GM23338 (cell line): ENCODE measurements at regions not wholly inside any gene's neighbourhood (a gene's known extent, or its start where the extent isn't known, plus 50 kb on each side); places are given as distances from the start of the nearest gene placed in this dataset.

ENCODE experiments used
- ATAC-seq: fragments of 200-7000 bp; cut with Tn5 transposase; 3 replicates; pipeline ENCODE4 v1.9.1; 2020
- DNase-seq: peaks from one replicate; pipeline ENCODE4 v3.0.0-alpha.2; 2015; ENCODE audit warnings: low spot score
- H2AFZ ChIP-seq: fragments of 200-600 bp; sonication (generic); 2 replicates; pipeline ENCODE4 v1.8.0; 2016; ENCODE audit warnings: antibody characterized with exemption, mild to moderate bottlenecking, moderate library complexity
- H3F3A ChIP-seq: fragments of 200-600 bp; sonication (generic); replicated peaks from 2 replicates; pipeline ENCODE4 v1.8.0; 2017; ENCODE audit warnings: antibody characterized with exemption, mixed run types, low read depth
- H3K27ac ChIP-seq: fragments of 200-600 bp; sonication (generic); 2 replicates; pipeline ENCODE4 v1.6.1; 2016; ENCODE audit warnings: low read depth
- H3K27me3 ChIP-seq: fragments of 200-600 bp; sonication (generic); 2 replicates; pipeline ENCODE4 v1.8.0; 2016; ENCODE audit warnings: mild to moderate bottlenecking, mixed run types, moderate library complexity; ENCODE audit not compliant: insufficient read depth
- H3K36me3 ChIP-seq: fragments of 200-600 bp; sonication (generic); 2 replicates; pipeline ENCODE4 v1.8.0; 2016; ENCODE audit warnings: mild to moderate bottlenecking; ENCODE audit not compliant: insufficient read depth
- H3K4me1 ChIP-seq: fragments of 200-600 bp; sonication (generic); 2 replicates; pipeline ENCODE4 v1.8.0; 2016; ENCODE audit warnings: mild to moderate bottlenecking, moderate library complexity; ENCODE audit not compliant: insufficient read depth
- H3K4me2 ChIP-seq: fragments of 200-600 bp; sonication (generic); 2 replicates; pipeline ENCODE4 v1.7.1; 2017; ENCODE audit warnings: mixed run types
- H3K4me3 ChIP-seq: fragments of 200-600 bp; sonication (generic); 2 replicates; pipeline ENCODE4 v1.6.1; 2016; ENCODE audit warnings: mixed run types
- H3K79me2 ChIP-seq: fragments of 200-600 bp; sonication (generic); replicated peaks from 2 replicates; pipeline ENCODE4 v1.8.0; 2017; ENCODE audit warnings: mild to moderate bottlenecking; ENCODE audit not compliant: insufficient read depth
- H3K9me2 ChIP-seq: fragments of 200-600 bp; sonication (generic); 2 replicates; pipeline ENCODE4 v1.8.0; 2017; ENCODE audit not compliant: insufficient read depth
- H4K20me1 ChIP-seq: fragments of 200-600 bp; sonication (generic); replicated peaks from 2 replicates; pipeline ENCODE4 v1.8.0; 2017; ENCODE audit warnings: mild to moderate bottlenecking; ENCODE audit not compliant: insufficient read depth
- H3K27ac Mint-ChIP-seq: 2 replicates; pipeline ENCODE4 v1.8.0; 2020; ENCODE audit warnings: inconsistent platforms, mild to moderate bottlenecking, moderate library complexity, mixed read lengths
- H3K27me3 Mint-ChIP-seq: 3 replicates; pipeline ENCODE4 v1.8.0; 2022; ENCODE audit warnings: low read depth, mild to moderate bottlenecking, moderate library complexity, mixed read lengths, inconsistent platforms; ENCODE audit not compliant: insufficient read depth, poor library complexity
- H3K36me3 Mint-ChIP-seq: 3 replicates; pipeline ENCODE4 v1.8.0; 2021; ENCODE audit warnings: low read depth, mild to moderate bottlenecking, inconsistent platforms, moderate library complexity, mixed read lengths
- H3K4me1 Mint-ChIP-seq: 3 replicates; pipeline ENCODE4 v1.8.0; 2020; ENCODE audit warnings: mild to moderate bottlenecking, inconsistent platforms, mixed read lengths
- H3K4me3 Mint-ChIP-seq: 3 replicates; pipeline ENCODE4 v1.8.0; 2021; ENCODE audit warnings: moderate library complexity, mild to moderate bottlenecking, inconsistent platforms, mixed read lengths
- H3K9me3 Mint-ChIP-seq: 3 replicates; pipeline ENCODE4 v1.8.0; 2020; ENCODE audit warnings: moderate library complexity, mild to moderate bottlenecking, inconsistent platforms, mixed read lengths
- CTCF ChIP-seq, 2 experiments: fragments of 200-600 bp in 1 of 2; sonication (generic) in 1 of 2; conservative IDR thresholded peaks; 2 replicates each; pipeline versions ENCODE4 v1.5.1 to v1.6.1; 2016 to 2017; ENCODE audit warnings: antibody characterized with exemption in 2 of 2, low read depth in 2 of 2, mild to moderate bottlenecking in 2 of 2, moderate library complexity in 1 of 2
- REST ChIP-seq: IDR thresholded peaks from one replicate; pipeline ENCODE4 v1.6.1; 2018; ENCODE audit warnings: antibody characterized with exemption; ENCODE audit not compliant: unreplicated experiment
- ZNF114 ChIP-seq: fragments of 250-450 bp; sonication (Bioruptor Pico); IDR thresholded peaks from 2 replicates; pipeline ENCODE4 v1.5.0; 2020; ENCODE audit warnings: mild to moderate bottlenecking, moderate library complexity
- ZNF462 ChIP-seq: fragments of 250-450 bp; sonication (Bioruptor Pico); IDR thresholded peaks from 2 replicates; pipeline ENCODE4 v1.5.0; 2020; ENCODE audit warnings: mild to moderate bottlenecking, moderate library complexity

GRCh38 chr10:29735628-29736365 is 101.0 kb upstream of the SVIL start:
- Histone ChIP-seq H3K79me2 (peaks cover 8% of the 10 kb centered on the region), H2AFZ (peak overlapping the region; percentile 99), H3K9me2 (no peaks in the 10 kb centered on the region), H4K20me1 (peaks cover 16% of the 10 kb centered on the region; the same call in 1 of the 2 replicates), H3K36me3 (no peaks in the 10 kb centered on the region), H3K4me1 (peaks cover 40% of the 10 kb centered on the region), H3K4me2 (peak overlapping the region; percentile 94), H3K4me3 (peak overlapping the region; percentile 81), H3K27ac (no peak overlapping the region), H3F3A (0 out of 2 replicates have a peak, but pooled peaks cover 3% of the 10 kb centered on the region), H3K27me3 (peaks cover 55% of the 10 kb centered on the region)
- no peak overlapping the region for H3K27ac Mint-ChIP-seq
- H3K4me1 Mint-ChIP-seq = peaks cover 29% of the 10 kb centered on the region
- no peaks in the 10 kb centered on the region; the same call in 2 of the 3 replicates for H3K36me3 Mint-ChIP-seq
- H3K27me3 Mint-ChIP-seq = peaks cover 36% of the 10 kb centered on the region
- H3K9me3 Mint-ChIP-seq = no peaks in the 10 kb centered on the region
- DNase-seq = peak; percentile 78
- H3K4me3 Mint-ChIP-seq = peak overlapping the region; percentile 73
- TF ChIP-seq REST = no peak
- no peak for TF ChIP-seq ZNF114 (CRISPR knock-in tag)
- peak; percentile 76 to 84 for TF ChIP-seq CTCF (conservative IDR thresholded peaks at IDR 0.05; ENCODE audit: low read depth in 2 of 2)
- TF ChIP-seq ZNF462 = no peak
- peak; percentile 82 for ATAC-seq
